Liver (tissue), 3 donors: ENCODE measurements at regions not wholly inside any gene's neighbourhood (a gene's known extent, or its start where the extent isn't known, plus 50 kb on each side); places are given as distances from the start of the nearest gene placed in this dataset.

Source experiments
- CTCF ChIP-seq: fragments of 150-350 bp; IDR thresholded peaks from 2 replicates; pipeline ENCODE4 v1.5.1; 2017; ENCODE audit warnings: improper control_type of control experiment, low read depth, low read length; ENCODE audit not compliant: missing input control
- EGR1 ChIP-seq, 2 donors: IDR thresholded peaks; 2 replicates each; pipeline ENCODE4 v1.6.1; 2016 to 2018; ENCODE audit warnings: antibody characterized with exemption in 2 of 2, low read depth in 2 of 2
- GABPA ChIP-seq, 2 donors: IDR thresholded peaks in 1 of 2; conservative IDR thresholded peaks in 1 of 2; 2 replicates each; pipeline ENCODE4 v1.6.1; 2016; ENCODE audit warnings: antibody characterized with exemption in 2 of 2, mild to moderate bottlenecking in 1 of 2, moderate library complexity in 1 of 2
- JUND ChIP-seq, 2 donors: IDR thresholded peaks; 2 replicates each; pipeline ENCODE4 v1.6.1; 2016; ENCODE audit warnings: antibody characterized with exemption in 2 of 2
- RAD21 ChIP-seq, 2 donors: IDR thresholded peaks; 2 replicates each; pipeline ENCODE4 v1.6.1; 2016; ENCODE audit warnings: antibody characterized with exemption in 2 of 2, mild to moderate bottlenecking in 2 of 2
- TAF1 ChIP-seq: conservative IDR thresholded peaks from 2 replicates; pipeline ENCODE4 v1.6.1; 2016; ENCODE audit warnings: antibody characterized with exemption, mild to moderate bottlenecking
- YY1 ChIP-seq: IDR thresholded peaks from 2 replicates; pipeline ENCODE4 v1.6.1; 2016; ENCODE audit warnings: antibody characterized with exemption, mild to moderate bottlenecking
- TF ChIP-seq, protein P1 (sequence below): IDR thresholded peaks from 2 replicates; pipeline ENCODE4 v1.6.1; 2016; ENCODE audit warnings: antibody characterized with exemption
- TF ChIP-seq, protein P2 (sequence below): IDR thresholded peaks from 2 replicates; pipeline ENCODE4 v1.6.1; 2016; ENCODE audit warnings: antibody characterized with exemption, mild to moderate bottlenecking
- TF ChIP-seq, protein P3 (sequence below): IDR thresholded peaks from 2 replicates; pipeline ENCODE4 v1.6.1; 2016; ENCODE audit warnings: antibody characterized with exemption
- donor health status: healthy.
- donor health status: healthy.

- TF ChIP-seq, protein P1, sequence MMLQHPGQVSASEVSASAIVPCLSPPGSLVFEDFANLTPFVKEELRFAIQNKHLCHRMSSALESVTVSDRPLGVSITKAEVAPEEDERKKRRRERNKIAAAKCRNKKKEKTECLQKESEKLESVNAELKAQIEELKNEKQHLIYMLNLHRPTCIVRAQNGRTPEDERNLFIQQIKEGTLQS = no peak
- TF ChIP-seq CTCF = peak; percentile 32
- peak; percentile 54 to 67 for TF ChIP-seq RAD21 (IDR thresholded peaks at IDR 0.05)
- TF ChIP-seq EGR1 (IDR thresholded peaks at IDR 0.05; ENCODE audit: low read depth in 2 of 2) = no peak
- TF ChIP-seq GABPA (IDR thresholded peaks at IDR 0.05 in 1 of 2, conservative IDR thresholded peaks at IDR 0.05 in 1 of 2) = no peak
- TF ChIP-seq, protein P2, sequence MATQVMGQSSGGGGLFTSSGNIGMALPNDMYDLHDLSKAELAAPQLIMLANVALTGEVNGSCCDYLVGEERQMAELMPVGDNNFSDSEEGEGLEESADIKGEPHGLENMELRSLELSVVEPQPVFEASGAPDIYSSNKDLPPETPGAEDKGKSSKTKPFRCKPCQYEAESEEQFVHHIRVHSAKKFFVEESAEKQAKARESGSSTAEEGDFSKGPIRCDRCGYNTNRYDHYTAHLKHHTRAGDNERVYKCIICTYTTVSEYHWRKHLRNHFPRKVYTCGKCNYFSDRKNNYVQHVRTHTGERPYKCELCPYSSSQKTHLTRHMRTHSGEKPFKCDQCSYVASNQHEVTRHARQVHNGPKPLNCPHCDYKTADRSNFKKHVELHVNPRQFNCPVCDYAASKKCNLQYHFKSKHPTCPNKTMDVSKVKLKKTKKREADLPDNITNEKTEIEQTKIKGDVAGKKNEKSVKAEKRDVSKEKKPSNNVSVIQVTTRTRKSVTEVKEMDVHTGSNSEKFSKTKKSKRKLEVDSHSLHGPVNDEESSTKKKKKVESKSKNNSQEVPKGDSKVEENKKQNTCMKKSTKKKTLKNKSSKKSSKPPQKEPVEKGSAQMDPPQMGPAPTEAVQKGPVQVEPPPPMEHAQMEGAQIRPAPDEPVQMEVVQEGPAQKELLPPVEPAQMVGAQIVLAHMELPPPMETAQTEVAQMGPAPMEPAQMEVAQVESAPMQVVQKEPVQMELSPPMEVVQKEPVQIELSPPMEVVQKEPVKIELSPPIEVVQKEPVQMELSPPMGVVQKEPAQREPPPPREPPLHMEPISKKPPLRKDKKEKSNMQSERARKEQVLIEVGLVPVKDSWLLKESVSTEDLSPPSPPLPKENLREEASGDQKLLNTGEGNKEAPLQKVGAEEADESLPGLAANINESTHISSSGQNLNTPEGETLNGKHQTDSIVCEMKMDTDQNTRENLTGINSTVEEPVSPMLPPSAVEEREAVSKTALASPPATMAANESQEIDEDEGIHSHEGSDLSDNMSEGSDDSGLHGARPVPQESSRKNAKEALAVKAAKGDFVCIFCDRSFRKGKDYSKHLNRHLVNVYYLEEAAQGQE = no peak
- TF ChIP-seq, protein P3, sequence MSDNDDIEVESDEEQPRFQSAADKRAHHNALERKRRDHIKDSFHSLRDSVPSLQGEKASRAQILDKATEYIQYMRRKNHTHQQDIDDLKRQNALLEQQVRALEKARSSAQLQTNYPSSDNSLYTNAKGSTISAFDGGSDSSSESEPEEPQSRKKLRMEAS = no peak
- no peak for TF ChIP-seq TAF1
- no peak for TF ChIP-seq JUND (IDR thresholded peaks at IDR 0.05)
- no peak for TF ChIP-seq YY1
These were observed 131.2 kb upstream of the CDH4 start for GRCh38 chr20:61120595-61121515.
